ENCODE measurements at regions not wholly inside any gene's neighbourhood (a gene's known extent, or its start where the extent isn't known, plus 50 kb on each side); places are given as distances from the start of the nearest gene placed in this dataset.

GRCh38 chr13:91078093-91078679 is 269.3 kb upstream of the MIR17HG start:
- TF ChIP-seq EP300 (IDR thresholded peaks at IDR 0.05): no peak
- no peak for TF ChIP-seq CTCF (IDR thresholded peaks at IDR 0.05)
- TF ChIP-seq POLR2A (IDR thresholded peaks at IDR 0.05): no peak
- WGBS, 3 donors: 12 to 22% (median 15%) methylated on average over 4 of the region's 4 CpGs
- Histone ChIP-seq H3K27me3 (no peaks in the 10 kb centered on the region), H3K9me3 (no peaks in the 10 kb centered on the region), H3K27ac (no peak overlapping the region), H3K4me3 (no peak overlapping the region), H3K36me3 (no peaks in the 10 kb centered on the region), H3K4me1 (ENCODE audit: insufficient read depth) (no peaks in the 10 kb centered on the region)
- intact Hi-C loops (cut with DNase I): no loop called here
- no peak for DNase-seq

GRCh38 chr13:91079176-91079575 is 268.3 kb upstream of the MIR17HG start:
- Histone ChIP-seq H3K27ac (no peak overlapping the region), H3K4me1 (ENCODE audit: insufficient read depth) (no peaks in the 10 kb centered on the region), H3K36me3 (no peaks in the 10 kb centered on the region), H3K27me3 (no peaks in the 10 kb centered on the region), H3K9me3 (no peaks in the 10 kb centered on the region), H3K4me3 (no peak overlapping the region)
- DNase-seq: no peak
- TF ChIP-seq CTCF (IDR thresholded peaks at IDR 0.05): no peak
- TF ChIP-seq EP300 (IDR thresholded peaks at IDR 0.05): no peak
- no peak for TF ChIP-seq POLR2A (IDR thresholded peaks at IDR 0.05)
- WGBS, 3 donors: 52 to 64% (median 58%) methylated on average over 2 of the region's 2 CpGs
- intact Hi-C loops (cut with DNase I): no loop called here

- no peaks in the 10 kb centered on the region for H3K4me1 ChIP-seq (ENCODE audit: insufficient read depth)
- no peak overlapping the region for H3K4me3 ChIP-seq
- H3K36me3 ChIP-seq: no peaks in the 10 kb centered on the region
- H3K9me3 ChIP-seq: no peaks in the 10 kb centered on the region
- TF ChIP-seq CTCF (IDR thresholded peaks at IDR 0.05) (no peak), EP300 (IDR thresholded peaks at IDR 0.05) (no peak), POLR2A (IDR thresholded peaks at IDR 0.05) (no peak)
- DNase-seq: no peak
- WGBS, 3 donors: 19 to 49% (median 32%) methylated on average over 1 of the region's 1 CpG
- H3K27me3 ChIP-seq: no peaks in the 10 kb centered on the region
- intact Hi-C loops (cut with DNase I): no loop called here
- H3K27ac ChIP-seq: no peak overlapping the region
Observed at GRCh38 chr13:91085127-91085526, 262.4 kb upstream of the MIR17HG start.

- no peak overlapping the region for H3K4me3 ChIP-seq
- 35 to 41% (median 40%) methylated on average over 2 of the region's 2 CpGs for WGBS, 3 donors
- no peak for DNase-seq
- H3K4me1 ChIP-seq (ENCODE audit: insufficient read depth): no peaks in the 10 kb centered on the region
- intact Hi-C loops (cut with DNase I): no loop called here
- no peaks in the 10 kb centered on the region for H3K27me3 ChIP-seq
- H3K36me3 ChIP-seq: no peaks in the 10 kb centered on the region
- H3K27ac ChIP-seq: no peak overlapping the region
- no peaks in the 10 kb centered on the region for H3K9me3 ChIP-seq
- TF ChIP-seq CTCF (IDR thresholded peaks at IDR 0.05): no peak
- TF ChIP-seq POLR2A (IDR thresholded peaks at IDR 0.05): no peak
- TF ChIP-seq EP300 (IDR thresholded peaks at IDR 0.05): no peak
Observed at GRCh38 chr13:91086936-91087716, 260.4 kb upstream of the MIR17HG start.

Measured in ovary (tissue), 7 donors.